CD8-positive, alpha-beta memory T cell (primary cell): ENCODE measurements at regions not wholly inside any gene's neighbourhood (a gene's known extent, or its start where the extent isn't known, plus 50 kb on each side); places are given as distances from the start of the nearest gene placed in this dataset.
A peak's percentile ranks its signal among the peaks of the same experiment; 100 is the strongest.

Source experiments
- CTCF ChIA-PET: fragments of 350-600 bp; sonication (Branson Sonifier 250); formaldehyde crosslinking; loops from one replicate; lab custom pipeline; 2021; ENCODE audit warnings: antibody characterized with exemption; lab: Charles Lee
- POLR2A ChIA-PET: fragments of 350-600 bp; sonication (Branson Sonifier 250); formaldehyde crosslinking; loops from one replicate; lab custom pipeline; 2021; ENCODE audit warnings: antibody characterized with exemption; lab: Charles Lee
- DNase-seq, 5 donors: peaks; one replicate each; pipeline versions ENCODE4 v3.0.0 to v3.0.0-alpha.2; 2020 to 2022; ENCODE audit warnings: mixed read lengths in 1 of 5
- H3K27ac ChIP-seq: one replicate; pipeline ENCODE4 v1.7.0; 2013; ENCODE audit warnings: low read depth, mild to moderate bottlenecking, low read length, moderate library complexity
- H3K27me3 ChIP-seq: 2 replicates; pipeline ENCODE4 v1.7.0; 2013; ENCODE audit warnings: low read length, mild to moderate bottlenecking; ENCODE audit not compliant: insufficient read depth, poor library complexity, severe bottlenecking
- H3K36me3 ChIP-seq: 2 replicates; pipeline ENCODE4 v1.7.0; 2013; ENCODE audit warnings: mild to moderate bottlenecking, low read length, moderate library complexity; ENCODE audit not compliant: insufficient read depth
- H3K4me1 ChIP-seq: 2 replicates; pipeline ENCODE4 v1.7.0; 2013; ENCODE audit warnings: mild to moderate bottlenecking, low read length, moderate library complexity; ENCODE audit not compliant: insufficient read depth
- H3K4me3 ChIP-seq: 2 replicates; pipeline ENCODE4 v1.7.0; 2013; ENCODE audit warnings: mild to moderate bottlenecking, low read length
- H3K9me3 ChIP-seq: 2 replicates; pipeline ENCODE4 v1.7.0; 2013; ENCODE audit warnings: mild to moderate bottlenecking, low read length
- H3K27ac Mint-ChIP-seq, 8 donors: one replicate each; pipeline ENCODE4 v1.8.0; 2020 to 2021; ENCODE audit warnings: mixed read lengths in 8 of 8, mild to moderate bottlenecking in 6 of 8, inconsistent platforms in 3 of 8, moderate library complexity in 3 of 8
- H3K27me3 Mint-ChIP-seq, 2 donors: one replicate each; pipeline ENCODE4 v1.8.0; 2020 to 2021; ENCODE audit warnings: mixed read lengths in 2 of 2, mild to moderate bottlenecking in 1 of 2, moderate library complexity in 1 of 2
- H3K36me3 Mint-ChIP-seq, 3 donors: one replicate each; pipeline ENCODE4 v1.8.0; 2020 to 2021; ENCODE audit warnings: mixed read lengths in 3 of 3, inconsistent platforms in 1 of 3, mild to moderate bottlenecking in 1 of 3
- H3K4me1 Mint-ChIP-seq, 3 donors: one replicate each; pipeline ENCODE4 v1.8.0; 2020 to 2021; ENCODE audit warnings: mixed read lengths in 3 of 3, inconsistent platforms in 1 of 3, mild to moderate bottlenecking in 1 of 3
- H3K4me3 Mint-ChIP-seq, 7 donors: one replicate each; pipeline ENCODE4 v1.8.0; 2020 to 2021; ENCODE audit warnings: mixed read lengths in 7 of 7, mild to moderate bottlenecking in 6 of 7, moderate library complexity in 4 of 7, inconsistent platforms in 2 of 7
- H3K9me3 Mint-ChIP-seq, 5 donors: one replicate each; pipeline ENCODE4 v1.8.0; 2020 to 2022; ENCODE audit warnings: mixed read lengths in 5 of 5, mild to moderate bottlenecking in 3 of 5, moderate library complexity in 2 of 5, inconsistent platforms in 1 of 5

GRCh38 chr12:111103583-111103982, 183.2 kb upstream of the MYL2 start:
- no peaks in the 10 kb centered on the region for H3K36me3 Mint-ChIP-seq
- H3K36me3 ChIP-seq = no peaks in the 10 kb centered on the region
- ChIA-PET CTCF (interaction anchor here (1.2 kb wide), 1 partner anchor 10 kb away, joined by 3 read pairs; no protein-coding TSS in a partner anchor), POLR2A (no interaction called here)
- no peaks in the 10 kb centered on the region for H3K9me3 Mint-ChIP-seq
- no peaks in the 10 kb centered on the region for H3K9me3 ChIP-seq
- peaks cover 10 to 36% of the 10 kb centered on the region in 2 donors for H3K27me3 Mint-ChIP-seq
- H3K4me1 Mint-ChIP-seq = peaks cover 0 to 8% (median 6%) of the 10 kb centered on the region in 3 donors
- no peak overlapping the region for H3K27ac ChIP-seq
- H3K27me3 ChIP-seq = no peaks in the 10 kb centered on the region
- no peak overlapping the region for H3K4me3 Mint-ChIP-seq
- no peak overlapping the region for H3K27ac Mint-ChIP-seq
- no peak overlapping the region for H3K4me3 ChIP-seq
- H3K4me1 ChIP-seq = no peaks in the 10 kb centered on the region
- no peak for DNase-seq

- H3K4me3 Mint-ChIP-seq = no peak overlapping the region
- ChIA-PET POLR2A (no interaction called here), CTCF (interaction anchor here (1.2 kb wide), 1 partner anchor 12 kb away, joined by 3 read pairs; no protein-coding TSS in a partner anchor)
Measured at GRCh38 chr12:111102102-111102739, 181.8 kb upstream of the MYL2 start.

GRCh38 chr12:111101003-111101402, 180.6 kb upstream of the MYL2 start:
- POLR2A ChIA-PET = no interaction called here
- Mint-ChIP-seq H3K4me3 (no peak overlapping the region), H3K27me3 (peaks cover 2 to 21% of the 10 kb centered on the region in 2 donors), H3K36me3 (no peaks in the 10 kb centered on the region), H3K27ac (no peak overlapping the region), H3K4me1 (peaks cover 0 to 8% (median 6%) of the 10 kb centered on the region in 3 donors), H3K9me3 (no peaks in the 10 kb centered on the region)
- no peaks in the 10 kb centered on the region for H3K36me3 ChIP-seq
- H3K4me3 ChIP-seq = no peak overlapping the region
- no peaks in the 10 kb centered on the region for H3K27me3 ChIP-seq
- H3K4me1 ChIP-seq = no peaks in the 10 kb centered on the region
- no peaks in the 10 kb centered on the region for H3K9me3 ChIP-seq
- no peak overlapping the region for H3K27ac ChIP-seq
- no peak for DNase-seq
- CTCF ChIA-PET = no interaction called here

More at GRCh38 chr12:111102102-111102739, 181.8 kb upstream of the MYL2 start:
- H3K27ac Mint-ChIP-seq = no peak overlapping the region
- H3K36me3 Mint-ChIP-seq = no peaks in the 10 kb centered on the region
- Histone ChIP-seq H3K27me3 (no peaks in the 10 kb centered on the region), H3K27ac (no peak overlapping the region), H3K9me3 (no peaks in the 10 kb centered on the region), H3K36me3 (no peaks in the 10 kb centered on the region), H3K4me3 (no peak overlapping the region), H3K4me1 (no peaks in the 10 kb centered on the region)
- peaks cover 7 to 26% of the 10 kb centered on the region in 2 donors for H3K27me3 Mint-ChIP-seq
- DNase-seq = no peak
- peaks cover 0 to 8% (median 6%) of the 10 kb centered on the region in 3 donors for H3K4me1 Mint-ChIP-seq
- H3K9me3 Mint-ChIP-seq = no peaks in the 10 kb centered on the region

- H3K36me3 ChIP-seq = no peaks in the 10 kb centered on the region
- H3K9me3 Mint-ChIP-seq = no peaks in the 10 kb centered on the region
- POLR2A ChIA-PET = no interaction called here
- DNase-seq = no peak
- no peak overlapping the region for H3K27ac Mint-ChIP-seq
- peaks cover 4 to 21% of the 10 kb centered on the region in 2 donors for H3K27me3 Mint-ChIP-seq
- no peaks in the 10 kb centered on the region for H3K27me3 ChIP-seq
- no peak overlapping the region for H3K27ac ChIP-seq
- no peaks in the 10 kb centered on the region for H3K4me1 ChIP-seq
- H3K4me1 Mint-ChIP-seq = peaks cover 0 to 8% (median 6%) of the 10 kb centered on the region in 3 donors
- no peaks in the 10 kb centered on the region for H3K36me3 Mint-ChIP-seq
- no peak overlapping the region for H3K4me3 ChIP-seq
- no peak overlapping the region for H3K4me3 Mint-ChIP-seq
- CTCF ChIA-PET = no interaction called here
- no peaks in the 10 kb centered on the region for H3K9me3 ChIP-seq
Measured at GRCh38 chr12:111100554-111100953, 180.2 kb upstream of the MYL2 start.

GRCh38 chr12:111100003-111100402, 179.6 kb upstream of the MYL2 start:
- H3K9me3 ChIP-seq = no peaks in the 10 kb centered on the region
- Mint-ChIP-seq H3K36me3 (no peaks in the 10 kb centered on the region), H3K27ac (no peak overlapping the region), H3K4me1 (peaks cover 0 to 8% (median 6%) of the 10 kb centered on the region in 3 donors), H3K9me3 (no peaks in the 10 kb centered on the region), H3K4me3 (no peak overlapping the region), H3K27me3 (peaks cover 2 to 21% of the 10 kb centered on the region in 2 donors)
- H3K4me3 ChIP-seq = no peak overlapping the region
- H3K36me3 ChIP-seq = no peaks in the 10 kb centered on the region
- DNase-seq = no peak
- no peaks in the 10 kb centered on the region for H3K4me1 ChIP-seq
- ChIA-PET POLR2A (no interaction called here), CTCF (no interaction called here)
- H3K27me3 ChIP-seq = no peaks in the 10 kb centered on the region
- no peak overlapping the region for H3K27ac ChIP-seq

GRCh38 chr12:111099186-111099585, 178.8 kb upstream of the MYL2 start:
- no peak overlapping the region for H3K4me3 Mint-ChIP-seq
- peak overlapping the region in 1 of 8 donors; percentile 57 for H3K27ac Mint-ChIP-seq
- DNase-seq = no peak
- CTCF ChIA-PET = no interaction called here
- Histone ChIP-seq H3K4me3 (no peak overlapping the region), H3K36me3 (no peaks in the 10 kb centered on the region), H3K9me3 (no peaks in the 10 kb centered on the region), H3K27ac (no peak overlapping the region), H3K27me3 (no peaks in the 10 kb centered on the region), H3K4me1 (no peaks in the 10 kb centered on the region)
- no peaks in the 10 kb centered on the region for H3K36me3 Mint-ChIP-seq
- POLR2A ChIA-PET = no interaction called here
- peaks cover 1 to 21% of the 10 kb centered on the region in 2 donors for H3K27me3 Mint-ChIP-seq
- no peaks in the 10 kb centered on the region for H3K9me3 Mint-ChIP-seq
- H3K4me1 Mint-ChIP-seq = peaks cover 0 to 8% (median 6%) of the 10 kb centered on the region in 3 donors

GRCh38 chr12:111094157-111095010, 174.0 kb upstream of the MYL2 start:
- H3K9me3 ChIP-seq = no peaks in the 10 kb centered on the region
- Mint-ChIP-seq H3K27me3 (peaks cover 9% of the 10 kb centered on the region in 2 donors), H3K27ac (no peak overlapping the region), H3K36me3 (no peaks in the 10 kb centered on the region), H3K4me3 (no peak overlapping the region), H3K9me3 (no peaks in the 10 kb centered on the region), H3K4me1 (peaks cover 10 to 16% (median 15%) of the 10 kb centered on the region in 3 donors)
- H3K27ac ChIP-seq = no peak overlapping the region
- H3K4me3 ChIP-seq = no peak overlapping the region
- POLR2A ChIA-PET = no interaction called here
- DNase-seq = no peak
- peaks cover 13% of the 10 kb centered on the region for H3K4me1 ChIP-seq
- no peaks in the 10 kb centered on the region for H3K27me3 ChIP-seq
- CTCF ChIA-PET = interaction anchor here (1.2 kb wide), 1 partner anchor 14 kb away, joined by 4 read pairs; no protein-coding TSS in a partner anchor
- H3K36me3 ChIP-seq = no peaks in the 10 kb centered on the region
